Fibroblast of the conjunctiva (primary cell): ENCODE measurements at regions not wholly inside any gene's neighbourhood (a gene's known extent, or its start where the extent isn't known, plus 50 kb on each side); places are given as distances from the start of the nearest gene placed in this dataset.

Source experiments
- DNase-seq: peaks from one replicate; pipeline ENCODE4 v3.0.0-alpha.2; 2010; ENCODE audit warnings: low read depth

GRCh38 chr15:91521996-91522395 lies 331.5 kb upstream of the SLCO3A1 start:
- no peak for DNase-seq

GRCh38 chr15:91522605-91523332 lies 330.7 kb upstream of the SLCO3A1 start:
- DNase-seq: no peak

GRCh38 chr15:91523596-91523995 lies 329.9 kb upstream of the SLCO3A1 start:
- DNase-seq: no peak

GRCh38 chr15:91524534-91524933 lies 329.0 kb upstream of the SLCO3A1 start:
- no peak for DNase-seq

- DNase-seq: no peak
Measured at GRCh38 chr15:91525751-91526150, 327.8 kb upstream of the SLCO3A1 start.

- DNase-seq: no peak
Measured at GRCh38 chr15:91526424-91526823, 327.1 kb upstream of the SLCO3A1 start.

- no peak for DNase-seq
Measured at GRCh38 chr15:91528801-91529200, 324.7 kb upstream of the SLCO3A1 start.

GRCh38 chr15:91529534-91529933 lies 324.0 kb upstream of the SLCO3A1 start:
- DNase-seq: no peak

- no peak for DNase-seq
Measured at GRCh38 chr15:91530279-91530678, 323.2 kb upstream of the SLCO3A1 start.

- no peak for DNase-seq
Measured at GRCh38 chr15:91530956-91531582, 322.4 kb upstream of the SLCO3A1 start.

GRCh38 chr15:91534235-91534634 lies 319.3 kb upstream of the SLCO3A1 start:
- no peak for DNase-seq

- no peak for DNase-seq
Measured at GRCh38 chr15:91534976-91535375, 318.5 kb upstream of the SLCO3A1 start.

GRCh38 chr15:91535856-91536500 lies 317.5 kb upstream of the SLCO3A1 start:
- no peak for DNase-seq

- no peak for DNase-seq
Measured at GRCh38 chr15:91537856-91538255, 315.7 kb upstream of the SLCO3A1 start.

- DNase-seq: no peak
Measured at GRCh38 chr15:91538782-91539181, 314.7 kb upstream of the SLCO3A1 start.

GRCh38 chr15:91541286-91541685 lies 312.2 kb upstream of the SLCO3A1 start:
- no peak for DNase-seq

- DNase-seq: no peak
Measured at GRCh38 chr15:91542226-91542625, 311.3 kb upstream of the SLCO3A1 start.

- DNase-seq: no peak
Measured at GRCh38 chr15:91547356-91547755, 306.2 kb upstream of the SLCO3A1 start.

- DNase-seq: no peak
Measured at GRCh38 chr15:91548549-91548948, 305.0 kb upstream of the SLCO3A1 start.

- no peak for DNase-seq
Measured at GRCh38 chr15:91549581-91549980, 303.9 kb upstream of the SLCO3A1 start.

- no peak for DNase-seq
Measured at GRCh38 chr15:91552555-91552954, 301.0 kb upstream of the SLCO3A1 start.

- DNase-seq: no peak
Measured at GRCh38 chr15:91553196-91553854, 300.2 kb upstream of the SLCO3A1 start.

- no peak for DNase-seq
Measured at GRCh38 chr15:91555312-91555711, 298.2 kb upstream of the SLCO3A1 start.
